Lower lobe of right lung (tissue), 2 donors: ENCODE measurements at regions not wholly inside any gene's neighbourhood (a gene's known extent, or its start where the extent isn't known, plus 50 kb on each side); places are given as distances from the start of the nearest gene placed in this dataset.

Experiments
- ATAC-seq, 2 donors: fragments of 200-7000 bp; cut with Tn5 transposase; one replicate each; pipeline ENCODE4 v1.9.1; 2020 to 2022; ENCODE audit warnings: mild to moderate bottlenecking in 2 of 2, moderate library complexity in 2 of 2
- DNase-seq: peaks from one replicate; pipeline ENCODE4 v3.0.0-alpha.2; 2020
- H3K27ac ChIP-seq: fragments of 200-600 bp; one replicate; pipeline ENCODE4 v1.8.0; 2022
- H3K27me3 ChIP-seq: fragments of 200-600 bp; one replicate; pipeline ENCODE4 v1.8.0; 2022; ENCODE audit warnings: low read depth
- H3K36me3 ChIP-seq: fragments of 200-600 bp; one replicate; pipeline ENCODE4 v1.8.0; 2022; ENCODE audit warnings: mild to moderate bottlenecking
- H3K4me1 ChIP-seq: fragments of 200-600 bp; one replicate; pipeline ENCODE4 v1.8.0; 2022
- H3K4me3 ChIP-seq: fragments of 200-600 bp; one replicate; pipeline ENCODE4 v1.8.0; 2022; ENCODE audit warnings: mild to moderate bottlenecking
- H3K9me3 ChIP-seq: fragments of 200-600 bp; one replicate; pipeline ENCODE4 v1.8.0; 2022
- CTCF ChIP-seq: fragments of 200-600 bp; IDR thresholded peaks from one replicate; pipeline ENCODE4 v1.8.0; 2022; ENCODE audit warnings: antibody characterized with exemption, mild to moderate bottlenecking
- intact Hi-C: fragments of 100-400 bp; cut with DNase I; formaldehyde crosslinking; loops from one replicate; pipeline ENCODE4 v1.11.0; 2022
- donor health status: DM: no; HTN: yes; CAD: no; lungs with severe emphysema.

- Histone ChIP-seq H3K27me3 (no peaks in the 10 kb centered on the region), H3K36me3 (no peaks in the 10 kb centered on the region), H3K27ac (no peak overlapping the region), H3K9me3 (no peaks in the 10 kb centered on the region), H3K4me3 (no peak overlapping the region), H3K4me1 (no peaks in the 10 kb centered on the region)
- DNase-seq (no peak), ATAC-seq (no peak)
- TF ChIP-seq CTCF = no peak
- intact Hi-C loops = no loop called here
Measured at GRCh38 chr4:20589436-20589835, 110.8 kb upstream of the PACRGL start.

GRCh38 chr4:20590849-20591248 lies 109.4 kb upstream of the PACRGL start:
- H3K27ac ChIP-seq = no peak overlapping the region
- no peaks in the 10 kb centered on the region for H3K4me1 ChIP-seq
- H3K36me3 ChIP-seq = peaks cover 7% of the 10 kb centered on the region
- H3K27me3 ChIP-seq = no peaks in the 10 kb centered on the region
- H3K4me3 ChIP-seq = no peak overlapping the region
- H3K9me3 ChIP-seq = no peaks in the 10 kb centered on the region
- intact Hi-C loops = no loop called here
- DNase-seq = no peak
- ATAC-seq = no peak
- no peak for TF ChIP-seq CTCF

DNA sequence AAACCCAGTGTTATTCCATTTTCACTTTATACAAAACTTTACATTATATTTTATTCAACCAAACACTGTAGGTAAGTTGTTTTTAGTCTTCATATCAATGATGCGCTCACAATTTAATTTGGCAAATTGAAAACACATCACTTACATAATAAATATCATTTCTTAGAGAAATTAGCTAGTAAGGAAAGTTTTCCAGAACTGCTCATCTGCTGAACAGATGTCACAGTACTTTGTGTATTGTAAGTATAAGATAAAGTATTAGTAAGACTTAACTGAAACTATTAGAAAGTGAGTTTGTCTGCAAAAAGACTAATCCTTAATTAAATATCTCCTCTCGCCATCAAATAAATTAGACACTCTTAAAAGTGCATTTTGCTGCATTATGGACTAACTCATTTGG lies 108.7 kb upstream of the PACRGL start:
- no peak overlapping the region for H3K4me3 ChIP-seq
- H3K27ac ChIP-seq = no peak overlapping the region
- TF ChIP-seq CTCF = no peak
- ATAC-seq (no peak), DNase-seq (no peak)
- no peaks in the 10 kb centered on the region for H3K27me3 ChIP-seq
- intact Hi-C loops = no loop called here
- H3K4me1 ChIP-seq = no peaks in the 10 kb centered on the region
- H3K36me3 ChIP-seq = peaks cover 8% of the 10 kb centered on the region
- H3K9me3 ChIP-seq = no peaks in the 10 kb centered on the region

- ATAC-seq = no peak
- no peak for DNase-seq
- no peaks in the 10 kb centered on the region for H3K4me1 ChIP-seq
- H3K27me3 ChIP-seq = no peaks in the 10 kb centered on the region
- TF ChIP-seq CTCF = no peak
- H3K4me3 ChIP-seq = no peak overlapping the region
- H3K27ac ChIP-seq = no peak overlapping the region
- H3K36me3 ChIP-seq = peaks cover 8% of the 10 kb centered on the region
- no peaks in the 10 kb centered on the region for H3K9me3 ChIP-seq
- intact Hi-C loops = no loop called here
Measured at GRCh38 chr4:20592013-20592412, 108.2 kb upstream of the PACRGL start.

GRCh38 chr4:20592663-20593062 lies 107.6 kb upstream of the PACRGL start:
- no peak for ATAC-seq
- TF ChIP-seq CTCF = no peak

GRCh38 chr4:20598626-20599025 lies 101.6 kb upstream of the PACRGL start:
- Histone ChIP-seq H3K9me3 (no peaks in the 10 kb centered on the region), H3K4me1 (no peaks in the 10 kb centered on the region), H3K36me3 (peaks cover 8% of the 10 kb centered on the region), H3K4me3 (no peak overlapping the region), H3K27me3 (no peaks in the 10 kb centered on the region), H3K27ac (no peak overlapping the region)
- intact Hi-C loops = no loop called here
- no peak for DNase-seq
- TF ChIP-seq CTCF = no peak
- no peak for ATAC-seq

More at GRCh38 chr4:20592663-20593062, 107.6 kb upstream of the PACRGL start:
- H3K4me1 ChIP-seq = no peaks in the 10 kb centered on the region
- intact Hi-C loops = no loop called here
- DNase-seq = no peak
- H3K9me3 ChIP-seq = no peaks in the 10 kb centered on the region
- no peak overlapping the region for H3K27ac ChIP-seq
- peaks cover 8% of the 10 kb centered on the region for H3K36me3 ChIP-seq
- H3K27me3 ChIP-seq = no peaks in the 10 kb centered on the region
- no peak overlapping the region for H3K4me3 ChIP-seq
